Thyroid gland (tissue), 4 donors: ENCODE measurements at regions not wholly inside any gene's neighbourhood (a gene's known extent, or its start where the extent isn't known, plus 50 kb on each side); places are given as distances from the start of the nearest gene placed in this dataset.

Experiments
- CTCF ChIP-seq, 6 experiments: fragments of 200-600 bp in 3 of 6; fragments of 450-650 bp in 3 of 6; sonication (generic) in 3 of 6; IDR thresholded peaks; one replicate each; pipeline ENCODE4 v1.5.1; 2016 to 2019; ENCODE audit warnings: antibody characterized with exemption in 6 of 6, mild to moderate bottlenecking in 2 of 6, inconsistent platforms in 1 of 6, moderate library complexity in 1 of 6
- POLR2A ChIP-seq, 2 donors: fragments of 450-650 bp; IDR thresholded peaks; one replicate each; pipeline ENCODE4 v1.6.1; 2017; ENCODE audit warnings: antibody characterized with exemption in 2 of 2, mild to moderate bottlenecking in 2 of 2, moderate library complexity in 1 of 2

DNA sequence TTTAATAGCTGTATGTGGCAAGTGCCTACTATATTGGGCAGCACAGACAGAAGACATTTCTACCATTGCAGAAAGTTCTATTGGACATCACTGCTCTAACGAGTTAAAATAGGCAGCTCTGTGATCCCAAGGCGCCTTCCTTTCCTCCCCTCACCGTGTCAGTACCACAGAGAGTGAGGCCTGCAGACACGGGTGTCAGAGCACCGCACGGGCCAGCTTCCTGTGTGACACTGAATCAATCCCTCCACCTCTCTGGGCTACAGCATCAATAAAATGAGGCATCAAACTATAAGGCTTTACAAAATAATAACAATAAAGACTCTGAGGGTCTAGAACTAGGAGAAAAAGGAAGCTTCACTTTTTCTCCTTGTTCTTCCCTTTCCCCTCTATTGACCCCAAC is 246.7 kb downstream of the FOXD2 start:
- TF ChIP-seq CTCF (IDR thresholded peaks at IDR 0.05): no peak
- TF ChIP-seq POLR2A (IDR thresholded peaks at IDR 0.05): no peak
